ENCODE measurements at regions not wholly inside any gene's neighbourhood (a gene's known extent, or its start where the extent isn't known, plus 50 kb on each side); places are given as distances from the start of the nearest gene placed in this dataset.

DNA sequence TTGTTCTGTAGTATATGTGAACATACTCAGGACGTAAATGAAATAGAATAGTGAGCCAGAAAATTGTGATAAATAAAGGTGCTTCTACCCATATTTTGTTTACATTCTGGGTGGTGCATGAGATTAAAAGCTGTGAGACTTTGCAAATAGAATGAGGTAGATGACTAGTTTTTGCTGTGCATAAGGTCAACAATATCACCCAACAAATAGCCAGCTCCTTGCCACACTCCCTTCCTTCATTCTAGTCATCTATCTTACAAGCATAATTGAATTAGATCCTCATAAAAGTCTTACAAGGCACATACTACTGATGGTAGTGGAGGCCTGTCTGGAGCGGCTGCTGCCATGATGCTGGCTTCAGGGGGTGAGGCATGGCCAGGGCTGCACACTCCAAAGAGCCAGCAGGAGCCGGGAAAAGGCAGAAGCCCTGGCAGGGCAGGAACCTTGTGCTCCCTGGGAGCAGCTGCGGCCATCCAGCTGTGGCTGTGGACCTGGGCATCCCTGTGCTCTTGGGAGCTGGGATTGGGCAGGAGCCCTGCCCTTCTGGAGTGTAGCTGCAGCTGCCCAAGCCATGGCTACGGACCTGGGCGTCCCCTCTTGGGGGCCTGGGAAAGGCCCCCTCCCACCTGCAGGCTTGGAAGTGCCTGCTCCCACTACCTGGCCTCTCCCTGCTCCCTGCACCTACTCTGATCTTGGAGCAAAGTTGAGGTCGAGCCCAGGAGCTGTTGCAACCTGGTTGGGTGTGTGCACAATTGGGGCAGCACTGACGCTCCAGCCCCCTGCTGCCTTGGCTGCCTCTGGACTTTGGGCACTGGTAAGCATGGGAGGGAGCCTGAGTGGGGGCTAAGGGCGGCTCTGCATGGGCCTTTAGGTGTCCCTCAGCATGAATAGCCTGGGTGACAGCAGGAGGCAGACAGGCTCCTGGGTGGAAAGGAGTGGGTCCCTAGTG, 112.8 kb downstream of the DACT1 start:
- Histone ChIP-seq H3K27ac (ENCODE audit: control insufficient read depth, insufficient read depth, low read length) (no peak overlapping the region), H3K4me2 (ENCODE audit: control insufficient read depth, extremely low read depth, insufficient read depth, low read depth, low read length) (no peak overlapping the region), H3K4me3 (ENCODE audit: control insufficient read depth in 2 of 3, extremely low read depth in 1 of 3, insufficient read depth in 2 of 3, low read depth in 1 of 3, low read length in 3 of 3) (no peak overlapping the region), H3K36me3 (ENCODE audit: control insufficient read depth in 2 of 2, extremely low read depth in 1 of 2, insufficient read depth in 2 of 2, low read length in 2 of 2) (no peaks in the 10 kb centered on the region), H3K9ac (ENCODE audit: control insufficient read depth, extremely low read depth, insufficient read depth, low read length) (no peak overlapping the region), H3K9me1 (ENCODE audit: control insufficient read depth, extremely low read depth, insufficient read depth, low read length) (no peaks in the 10 kb centered on the region), H2AFZ (ENCODE audit: control insufficient read depth, low read length) (no peak overlapping the region), H4K20me1 (ENCODE audit: control insufficient read depth, extremely low read depth, insufficient read depth, low read length) (no peaks in the 10 kb centered on the region), H3K4me1 (ENCODE audit: control insufficient read depth, extremely low read depth, insufficient read depth, low read length) (peaks cover 18% of the 10 kb centered on the region), H3K79me2 (ENCODE audit: control insufficient read depth, insufficient read depth, low read length) (no peaks in the 10 kb centered on the region), H3K9me3 (ENCODE audit: control insufficient read depth, low read depth, low read length) (no peaks in the 10 kb centered on the region), H3K27me3 (ENCODE audit: control insufficient read depth, extremely low read depth, insufficient read depth, low read length) (no peaks in the 10 kb centered on the region)
- TF ChIP-seq EZH2 (IDR thresholded peaks at IDR 0.05; ENCODE audit: low read length): no peak
- TF ChIP-seq, protein P1, sequence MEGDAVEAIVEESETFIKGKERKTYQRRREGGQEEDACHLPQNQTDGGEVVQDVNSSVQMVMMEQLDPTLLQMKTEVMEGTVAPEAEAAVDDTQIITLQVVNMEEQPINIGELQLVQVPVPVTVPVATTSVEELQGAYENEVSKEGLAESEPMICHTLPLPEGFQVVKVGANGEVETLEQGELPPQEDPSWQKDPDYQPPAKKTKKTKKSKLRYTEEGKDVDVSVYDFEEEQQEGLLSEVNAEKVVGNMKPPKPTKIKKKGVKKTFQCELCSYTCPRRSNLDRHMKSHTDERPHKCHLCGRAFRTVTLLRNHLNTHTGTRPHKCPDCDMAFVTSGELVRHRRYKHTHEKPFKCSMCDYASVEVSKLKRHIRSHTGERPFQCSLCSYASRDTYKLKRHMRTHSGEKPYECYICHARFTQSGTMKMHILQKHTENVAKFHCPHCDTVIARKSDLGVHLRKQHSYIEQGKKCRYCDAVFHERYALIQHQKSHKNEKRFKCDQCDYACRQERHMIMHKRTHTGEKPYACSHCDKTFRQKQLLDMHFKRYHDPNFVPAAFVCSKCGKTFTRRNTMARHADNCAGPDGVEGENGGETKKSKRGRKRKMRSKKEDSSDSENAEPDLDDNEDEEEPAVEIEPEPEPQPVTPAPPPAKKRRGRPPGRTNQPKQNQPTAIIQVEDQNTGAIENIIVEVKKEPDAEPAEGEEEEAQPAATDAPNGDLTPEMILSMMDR (optimal IDR thresholded peaks at IDR 0.05 in 1 of 3, IDR thresholded peaks at IDR 0.05 in 1 of 3, conservative IDR thresholded peaks at IDR 0.05 in 1 of 3; ENCODE audit: extremely low read depth in 1 of 3, insufficient read depth in 2 of 3, low read length in 3 of 3): no peak
- FAIRE-seq (no peak), DNase-seq (ENCODE audit: low read depth, low spot score) (no peak)
- dilution Hi-C loops (cut with MboI; ENCODE audit: extremely low pct_ligation_motif_present, low sequenced_read_pairs): no loop called here

DNA sequence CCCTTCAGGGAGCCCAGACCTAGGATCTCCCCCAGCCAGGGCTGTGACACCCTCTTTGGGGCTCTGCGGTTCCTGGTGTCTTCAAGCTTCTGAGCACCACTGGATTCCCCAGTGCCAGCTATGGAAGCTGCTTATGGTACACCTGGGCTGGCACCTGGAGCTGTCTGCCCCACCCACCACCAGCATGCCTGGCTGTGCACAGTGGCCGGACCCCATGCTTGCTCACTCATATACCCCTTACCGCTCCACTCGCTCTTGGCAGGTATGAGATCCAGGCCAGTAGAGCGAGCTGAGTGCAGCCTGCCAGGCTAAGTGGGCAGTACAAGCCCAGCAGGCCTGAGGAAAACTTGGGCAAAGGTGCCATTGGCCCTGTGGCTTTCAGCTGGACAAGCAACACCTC, 114.0 kb downstream of the DACT1 start:
- no peak overlapping the region for H2AFZ ChIP-seq (ENCODE audit: control insufficient read depth, low read length)
- no peaks in the 10 kb centered on the region for H3K9me3 ChIP-seq (ENCODE audit: control insufficient read depth, low read depth, low read length)
- H3K36me3 ChIP-seq (ENCODE audit: control insufficient read depth in 2 of 2, extremely low read depth in 1 of 2, insufficient read depth in 2 of 2, low read length in 2 of 2): no peaks in the 10 kb centered on the region
- no peaks in the 10 kb centered on the region for H3K27me3 ChIP-seq (ENCODE audit: control insufficient read depth, extremely low read depth, insufficient read depth, low read length)
- no peak overlapping the region for H3K9ac ChIP-seq (ENCODE audit: control insufficient read depth, extremely low read depth, insufficient read depth, low read length)
- FAIRE-seq (no peak), DNase-seq (ENCODE audit: low read depth, low spot score) (no peak)
- H3K9me1 ChIP-seq (ENCODE audit: control insufficient read depth, extremely low read depth, insufficient read depth, low read length): no peaks in the 10 kb centered on the region
- H4K20me1 ChIP-seq (ENCODE audit: control insufficient read depth, extremely low read depth, insufficient read depth, low read length): no peaks in the 10 kb centered on the region
- no peak overlapping the region for H3K4me2 ChIP-seq (ENCODE audit: control insufficient read depth, extremely low read depth, insufficient read depth, low read depth, low read length)
- H3K4me3 ChIP-seq (ENCODE audit: control insufficient read depth in 2 of 3, extremely low read depth in 1 of 3, insufficient read depth in 2 of 3, low read depth in 1 of 3, low read length in 3 of 3): no peak overlapping the region
- no peaks in the 10 kb centered on the region for H3K79me2 ChIP-seq (ENCODE audit: control insufficient read depth, insufficient read depth, low read length)
- peaks cover 12% of the 10 kb centered on the region for H3K4me1 ChIP-seq (ENCODE audit: control insufficient read depth, extremely low read depth, insufficient read depth, low read length)
- dilution Hi-C loops (cut with MboI; ENCODE audit: extremely low pct_ligation_motif_present, low sequenced_read_pairs): no loop called here
- TF ChIP-seq, protein P1 (optimal IDR thresholded peaks at IDR 0.05 in 1 of 3, IDR thresholded peaks at IDR 0.05 in 1 of 3, conservative IDR thresholded peaks at IDR 0.05 in 1 of 3; ENCODE audit: extremely low read depth in 1 of 3, insufficient read depth in 2 of 3, low read length in 3 of 3): no peak
- no peak for TF ChIP-seq EZH2 (IDR thresholded peaks at IDR 0.05; ENCODE audit: low read length)
- H3K27ac ChIP-seq (ENCODE audit: control insufficient read depth, insufficient read depth, low read length): no peak overlapping the region

All from keratinocyte (primary cell).